Ovary (tissue), 7 donors: ENCODE measurements at regions not wholly inside any gene's neighbourhood (a gene's known extent, or its start where the extent isn't known, plus 50 kb on each side); places are given as distances from the start of the nearest gene placed in this dataset.

Experiments
- DNase-seq, 5 donors: peaks; one replicate each; pipeline ENCODE4 v3.0.0-alpha.2; 2019 to 2020
- H3K27ac ChIP-seq, 2 donors: fragments of 200-600 bp; one replicate each; pipeline versions ENCODE4 v1.5.1 to v1.8.0; 2019 to 2022
- H3K27me3 ChIP-seq: fragments of 200-600 bp; one replicate; pipeline ENCODE4 v1.8.0; 2022
- H3K36me3 ChIP-seq: fragments of 200-600 bp; sonication (generic); one replicate; pipeline ENCODE4 v1.5.1; 2019
- H3K4me1 ChIP-seq: one replicate; pipeline ENCODE4 v1.8.1; 2013; ENCODE audit warnings: mild to moderate bottlenecking, moderate library complexity; ENCODE audit not compliant: insufficient read depth
- H3K4me3 ChIP-seq: fragments of 200-600 bp; sonication (generic); one replicate; pipeline ENCODE4 v1.5.1; 2017
- H3K9me3 ChIP-seq, 2 donors: fragments of 200-600 bp in 1 of 2; sonication (generic) in 1 of 2; one replicate each; pipeline versions ENCODE4 v1.5.1 to v1.8.1; 2013 to 2019; ENCODE audit warnings: mild to moderate bottlenecking in 1 of 2, moderate library complexity in 1 of 2
- CTCF ChIP-seq, 3 donors: fragments of 450-650 bp in 2 of 3; fragments of 200-600 bp in 1 of 3; IDR thresholded peaks; one replicate each; pipeline versions ENCODE4 v1.5.1 to v1.8.0; 2016 to 2022; ENCODE audit warnings: antibody characterized with exemption in 3 of 3, mild to moderate bottlenecking in 1 of 3
- EP300 ChIP-seq: sonication (generic); formaldehyde crosslinking; IDR thresholded peaks from one replicate; pipeline ENCODE4 v1.6.1; 2017; ENCODE audit warnings: antibody characterized with exemption
- POLR2A ChIP-seq: fragments of 450-650 bp; IDR thresholded peaks from one replicate; pipeline ENCODE4 v1.6.1; 2017; ENCODE audit warnings: antibody characterized with exemption, mild to moderate bottlenecking, moderate library complexity
- WGBS, 3 donors: extraction: QIAGEN DNeasy Blood & Tissue Kit in 1 of 3; methylation state at CpG; one replicate each; pipeline versions ENCODE4 v1.1.5 to v1.1.7; 2013 to 2017; 5-methylcytosine and 5-hydroxymethylcytosine counted together
- intact Hi-C, 4 donors: fragments of 100-400 bp; cut with DNase I; formaldehyde crosslinking; loops; one replicate each; pipeline versions ENCODE4 v1.11.0 to v1.15.1; 2022 to 2023
- donor health status: DM: no; HTN: no; CAD: no; lungs with moderate emphysema.
- donor health status: DM: no; HTN: no; CAD: no.
- donor health status: Bipolar disorder and iron deficiency.
- donor health status: DM: no; HTN: no; CAD: no.
- donor health status: DM: yes; HTN: yes; CAD: no.

GRCh38 chr11:29271616-29272015, 745.2 kb downstream of the KCNA4 start:
- WGBS, 3 donors = 46 to 66% (median 52%) methylated on average over 1 of the region's 1 CpG
- H3K36me3 ChIP-seq = no peaks in the 10 kb centered on the region
- no peaks in the 10 kb centered on the region for H3K9me3 ChIP-seq
- no peak overlapping the region for H3K4me3 ChIP-seq
- TF ChIP-seq POLR2A (no peak), EP300 (no peak), CTCF (IDR thresholded peaks at IDR 0.05) (no peak)
- H3K4me1 ChIP-seq = no peaks in the 10 kb centered on the region
- H3K27me3 ChIP-seq = no peaks in the 10 kb centered on the region
- H3K27ac ChIP-seq = no peak overlapping the region
- no peak for DNase-seq
- intact Hi-C loops = no loop called here

- TF ChIP-seq POLR2A = no peak
- no peak for TF ChIP-seq CTCF (IDR thresholded peaks at IDR 0.05)
- no peak for TF ChIP-seq EP300
Measured at GRCh38 chr11:29268733-29269132, 748.1 kb downstream of the KCNA4 start.

GRCh38 chr11:29265792-29266191, 751.0 kb downstream of the KCNA4 start:
- 69 to 79% (median 69%) methylated on average over 3 of the region's 3 CpGs for WGBS, 3 donors
- Histone ChIP-seq H3K4me1 (no peaks in the 10 kb centered on the region), H3K36me3 (no peaks in the 10 kb centered on the region), H3K4me3 (no peak overlapping the region), H3K27me3 (no peaks in the 10 kb centered on the region), H3K27ac (no peak overlapping the region), H3K9me3 (no peaks in the 10 kb centered on the region)
- intact Hi-C loops = no loop called here
- TF ChIP-seq CTCF (IDR thresholded peaks at IDR 0.05) (no peak), POLR2A (no peak), EP300 (no peak)
- no peak for DNase-seq

More at GRCh38 chr11:29268733-29269132, 748.1 kb downstream of the KCNA4 start:
- Histone ChIP-seq H3K4me3 (no peak overlapping the region), H3K9me3 (no peaks in the 10 kb centered on the region), H3K27ac (no peak overlapping the region), H3K4me1 (no peaks in the 10 kb centered on the region), H3K27me3 (no peaks in the 10 kb centered on the region), H3K36me3 (no peaks in the 10 kb centered on the region)
- DNase-seq = no peak
- 87 to 90% (median 88%) methylated on average over 2 of the region's 2 CpGs for WGBS, 3 donors
- intact Hi-C loops = no loop called here

- no peak overlapping the region for H3K27ac ChIP-seq
- DNase-seq = no peak
- no peak overlapping the region for H3K4me3 ChIP-seq
- H3K9me3 ChIP-seq = no peaks in the 10 kb centered on the region
- TF ChIP-seq CTCF (IDR thresholded peaks at IDR 0.05) (no peak), EP300 (no peak), POLR2A (no peak)
- H3K4me1 ChIP-seq = no peaks in the 10 kb centered on the region
- intact Hi-C loops = no loop called here
- no peaks in the 10 kb centered on the region for H3K36me3 ChIP-seq
- no peaks in the 10 kb centered on the region for H3K27me3 ChIP-seq
Measured at GRCh38 chr11:29265381-29265780, 751.4 kb downstream of the KCNA4 start.
